Activated naive CD4-positive, alpha-beta T cell treated with anti-CD3 and anti-CD28 coated beads, Interleukin-2, amount 50 U/mL, for 16 hours (primary cell): ENCODE measurements at regions not wholly inside any gene's neighbourhood (a gene's known extent, or its start where the extent isn't known, plus 50 kb on each side); places are given as distances from the start of the nearest gene placed in this dataset.

Source experiments
- DNase-seq: peaks from one replicate; pipeline ENCODE4 v3.0.0-alpha.2; 2020

GRCh38 chr19:31502536-31503170, 153.4 kb upstream of the TSHZ3 start:
- DNase-seq, result no peak

- no peak for DNase-seq
These were observed 154.0 kb upstream of the TSHZ3 start for GRCh38 chr19:31503211-31503610.

- no peak for DNase-seq
These were observed 155.0 kb upstream of the TSHZ3 start for GRCh38 chr19:31504221-31504620.

GRCh38 chr19:31505596-31505910, 156.3 kb upstream of the TSHZ3 start:
- no peak for DNase-seq

- DNase-seq, result no peak
These were observed 156.9 kb upstream of the TSHZ3 start for GRCh38 chr19:31506102-31506501.

- no peak for DNase-seq
These were observed 161.4 kb upstream of the TSHZ3 start for GRCh38 chr19:31510635-31511034.

GRCh38 chr19:31511098-31511497, 161.9 kb upstream of the TSHZ3 start:
- no peak for DNase-seq

- DNase-seq, result no peak
These were observed 162.5 kb upstream of the TSHZ3 start for GRCh38 chr19:31511696-31512095.

- DNase-seq, result no peak
These were observed 163.1 kb upstream of the TSHZ3 start for GRCh38 chr19:31512181-31512970.

GRCh38 chr19:31513841-31514240, 164.6 kb upstream of the TSHZ3 start:
- no peak for DNase-seq

GRCh38 chr19:31515931-31516330, 166.7 kb upstream of the TSHZ3 start:
- no peak for DNase-seq

- DNase-seq, result no peak
These were observed 167.5 kb upstream of the TSHZ3 start for GRCh38 chr19:31516756-31517155.

GRCh38 chr19:31517224-31518180, 168.3 kb upstream of the TSHZ3 start:
- DNase-seq, result no peak

- DNase-seq, result no peak
These were observed 169.2 kb upstream of the TSHZ3 start for GRCh38 chr19:31518216-31519020.

GRCh38 chr19:31519256-31519655, 170.0 kb upstream of the TSHZ3 start:
- DNase-seq, result no peak

GRCh38 chr19:31519908-31520307, 170.7 kb upstream of the TSHZ3 start:
- DNase-seq, result no peak

- DNase-seq, result no peak
These were observed 171.4 kb upstream of the TSHZ3 start for GRCh38 chr19:31520633-31521032.

GRCh38 chr19:31525610-31526147, 176.4 kb upstream of the TSHZ3 start:
- no peak for DNase-seq

- no peak for DNase-seq
These were observed 178.2 kb upstream of the TSHZ3 start for GRCh38 chr19:31527443-31527842.

- DNase-seq, result no peak
These were observed 179.0 kb upstream of the TSHZ3 start for GRCh38 chr19:31528261-31528660.

- DNase-seq, result no peak
These were observed 179.9 kb upstream of the TSHZ3 start for GRCh38 chr19:31529121-31529520.

- no peak for DNase-seq
These were observed 181.5 kb upstream of the TSHZ3 start for GRCh38 chr19:31530781-31531180.
